Smooth muscle cell (in vitro differentiated cells): ENCODE measurements at regions not wholly inside any gene's neighbourhood (a gene's known extent, or its start where the extent isn't known, plus 50 kb on each side); places are given as distances from the start of the nearest gene placed in this dataset.

Source experiments
- DNase-seq: peaks from one replicate; lab custom pipeline; 2025; ENCODE audit not compliant: unreplicated experiment; lab: John Stamatoyannopoulos, UW
- H2AFZ ChIP-seq: fragments of 200-600 bp; sonication (generic); 2 replicates; pipeline ENCODE4 v1.6.0; 2016; ENCODE audit warnings: antibody characterized with exemption, low read depth, mild to moderate bottlenecking
- H3F3A ChIP-seq: fragments of 200-600 bp; sonication (generic); 2 replicates; pipeline ENCODE4 v1.6.0; 2017; ENCODE audit warnings: antibody characterized with exemption, low read depth
- H3K27ac ChIP-seq: fragments of 200-600 bp; sonication (generic); 2 replicates; pipeline ENCODE4 v1.5.1; 2016; ENCODE audit warnings: low read depth, mild to moderate bottlenecking
- H3K27me3 ChIP-seq: fragments of 200-600 bp; sonication (generic); 2 replicates; pipeline ENCODE4 v1.6.1; 2016; ENCODE audit warnings: low read depth, mild to moderate bottlenecking
- H3K36me3 ChIP-seq: fragments of 200-600 bp; sonication (generic); 2 replicates; pipeline ENCODE4 v1.5.1; 2016; ENCODE audit warnings: low read depth
- H3K4me1 ChIP-seq: fragments of 200-600 bp; sonication (generic); 2 replicates; pipeline ENCODE4 v1.5.1; 2016; ENCODE audit warnings: low read depth
- H3K4me2 ChIP-seq: fragments of 200-600 bp; sonication (generic); 2 replicates; pipeline ENCODE4 v1.6.0; 2016; ENCODE audit warnings: mild to moderate bottlenecking
- H3K4me3 ChIP-seq: fragments of 200-600 bp; sonication (generic); 2 replicates; pipeline ENCODE4 v1.5.1; 2016; ENCODE audit warnings: mild to moderate bottlenecking
- H3K79me2 ChIP-seq: fragments of 200-600 bp; sonication (generic); 2 replicates; pipeline ENCODE4 v1.6.0; 2016; ENCODE audit warnings: low read depth, mild to moderate bottlenecking
- H3K9ac ChIP-seq: fragments of 200-600 bp; sonication (generic); 2 replicates; pipeline ENCODE4 v1.6.0; 2016; ENCODE audit warnings: low read depth
- H3K9me3 ChIP-seq: fragments of 200-600 bp; sonication (generic); replicated peaks from 2 replicates; pipeline ENCODE4 v1.5.1; 2016; ENCODE audit warnings: low read depth
- H4K20me1 ChIP-seq: fragments of 200-600 bp; sonication (generic); 2 replicates; pipeline ENCODE4 v1.6.0; 2016; ENCODE audit warnings: low read depth
- WGBS: methylation state at CpG from one replicate; pipeline ENCODE4 v1.1.7; 2016; ENCODE audit warnings: low lambda C conversion rate; 5-methylcytosine and 5-hydroxymethylcytosine counted together
- TF ChIP-seq, protein P1 (sequence below): fragments of 200-600 bp; sonication (generic); IDR thresholded peaks from 2 replicates; pipeline ENCODE4 v1.5.1; 2017; ENCODE audit warnings: borderline replicate concordance, mild to moderate bottlenecking, antibody characterized with exemption; ENCODE audit not compliant: insufficient read depth, poor library complexity, severe bottlenecking

DNA sequence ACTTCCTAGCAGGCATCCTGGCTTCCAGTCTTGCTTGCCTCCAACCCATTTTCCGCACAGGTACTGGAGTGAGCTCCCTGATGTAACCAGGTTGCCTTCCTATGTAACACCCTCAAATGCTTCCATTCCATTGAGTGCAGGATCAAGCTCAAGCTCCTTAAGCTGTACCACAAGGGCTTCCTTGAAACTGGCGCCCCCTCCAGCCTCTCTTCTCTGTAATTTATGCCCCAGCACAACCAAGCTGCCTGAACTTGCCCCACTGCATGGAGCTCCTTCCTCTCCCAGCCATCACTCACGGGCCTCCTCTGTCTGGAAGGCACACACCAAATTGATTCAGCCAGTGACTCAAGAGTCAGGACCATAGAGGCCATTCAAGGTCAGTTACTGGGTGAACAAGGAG, 234.8 kb upstream of the RPL38 start:
- no peaks in the 10 kb centered on the region for H3K4me1 ChIP-seq
- H3K27ac ChIP-seq, result no peak overlapping the region
- 81% methylated on average over 3 of the region's 3 CpGs for WGBS
- H2AFZ ChIP-seq, result no peak overlapping the region
- DNase-seq, result no peak
- no peak overlapping the region for H3K9ac ChIP-seq
- H3K4me3 ChIP-seq, result no peak overlapping the region
- TF ChIP-seq, protein P1, sequence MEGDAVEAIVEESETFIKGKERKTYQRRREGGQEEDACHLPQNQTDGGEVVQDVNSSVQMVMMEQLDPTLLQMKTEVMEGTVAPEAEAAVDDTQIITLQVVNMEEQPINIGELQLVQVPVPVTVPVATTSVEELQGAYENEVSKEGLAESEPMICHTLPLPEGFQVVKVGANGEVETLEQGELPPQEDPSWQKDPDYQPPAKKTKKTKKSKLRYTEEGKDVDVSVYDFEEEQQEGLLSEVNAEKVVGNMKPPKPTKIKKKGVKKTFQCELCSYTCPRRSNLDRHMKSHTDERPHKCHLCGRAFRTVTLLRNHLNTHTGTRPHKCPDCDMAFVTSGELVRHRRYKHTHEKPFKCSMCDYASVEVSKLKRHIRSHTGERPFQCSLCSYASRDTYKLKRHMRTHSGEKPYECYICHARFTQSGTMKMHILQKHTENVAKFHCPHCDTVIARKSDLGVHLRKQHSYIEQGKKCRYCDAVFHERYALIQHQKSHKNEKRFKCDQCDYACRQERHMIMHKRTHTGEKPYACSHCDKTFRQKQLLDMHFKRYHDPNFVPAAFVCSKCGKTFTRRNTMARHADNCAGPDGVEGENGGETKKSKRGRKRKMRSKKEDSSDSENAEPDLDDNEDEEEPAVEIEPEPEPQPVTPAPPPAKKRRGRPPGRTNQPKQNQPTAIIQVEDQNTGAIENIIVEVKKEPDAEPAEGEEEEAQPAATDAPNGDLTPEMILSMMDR, result no peak
- H3F3A ChIP-seq, result no peaks in the 10 kb centered on the region
- H3K27me3 ChIP-seq, result peaks cover 11% of the 10 kb centered on the region
- H4K20me1 ChIP-seq, result no peaks in the 10 kb centered on the region
- H3K36me3 ChIP-seq, result no peaks in the 10 kb centered on the region
- H3K4me2 ChIP-seq, result no peak overlapping the region
- H3K79me2 ChIP-seq, result no peaks in the 10 kb centered on the region
- no peaks in the 10 kb centered on the region for H3K9me3 ChIP-seq

DNA sequence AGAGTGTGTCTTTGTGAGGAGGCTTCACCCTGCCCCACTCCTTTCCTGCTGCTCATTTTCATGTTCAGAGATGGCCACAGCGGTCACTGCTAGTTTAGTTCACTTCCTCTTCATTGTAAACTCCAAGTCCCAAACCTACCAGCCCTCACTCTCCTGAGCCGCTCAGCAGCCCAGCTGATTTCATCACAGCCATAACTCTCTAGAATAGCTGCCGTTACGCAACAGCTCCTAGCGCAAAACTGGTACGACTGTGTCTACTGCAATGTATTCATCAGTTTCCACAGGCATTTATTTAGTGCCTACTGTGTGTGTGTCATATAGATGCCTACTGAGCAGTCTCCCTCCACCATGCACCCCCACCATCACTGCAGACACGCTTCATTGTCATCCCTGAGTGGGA, 233.5 kb upstream of the RPL38 start:
- Histone ChIP-seq H3K4me3 (no peak overlapping the region), H3F3A (no peaks in the 10 kb centered on the region), H3K4me1 (no peaks in the 10 kb centered on the region), H3K4me2 (no peak overlapping the region), H3K27me3 (peaks cover 11% of the 10 kb centered on the region), H3K9me3 (no peaks in the 10 kb centered on the region), H3K79me2 (no peaks in the 10 kb centered on the region), H4K20me1 (no peaks in the 10 kb centered on the region), H3K9ac (no peak overlapping the region), H3K27ac (no peak overlapping the region), H3K36me3 (no peaks in the 10 kb centered on the region), H2AFZ (no peak overlapping the region)
- TF ChIP-seq, protein P1, result no peak
- no peak for DNase-seq
- WGBS, result 60% methylated on average over 7 of the region's 7 CpGs

DNA sequence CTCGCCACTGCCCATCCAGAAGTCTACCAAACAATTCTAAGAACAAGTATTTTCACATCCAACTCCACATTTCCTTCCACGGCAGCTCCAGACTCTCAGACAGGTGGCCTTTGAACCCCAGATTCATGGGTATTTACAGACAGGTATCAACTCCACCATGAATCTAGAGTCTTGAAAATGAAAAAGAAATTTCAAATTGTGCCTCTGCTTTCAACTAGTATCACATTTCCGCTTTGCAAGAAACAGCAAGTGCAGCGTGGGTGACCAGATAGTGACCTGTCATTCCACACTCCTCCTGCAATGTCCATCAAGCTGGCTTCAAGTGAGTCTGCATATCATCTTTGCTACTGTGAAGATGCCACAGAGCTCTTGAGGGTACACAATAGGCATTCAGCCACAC, 232.4 kb upstream of the RPL38 start:
- Histone ChIP-seq H4K20me1 (no peaks in the 10 kb centered on the region), H3K36me3 (no peaks in the 10 kb centered on the region), H3K4me2 (no peak overlapping the region), H3K4me1 (peaks cover 3% of the 10 kb centered on the region), H3K27me3 (peaks cover 11% of the 10 kb centered on the region), H3K27ac (no peak overlapping the region), H3K79me2 (no peaks in the 10 kb centered on the region), H3F3A (no peaks in the 10 kb centered on the region), H3K4me3 (no peak overlapping the region), H3K9me3 (no peaks in the 10 kb centered on the region), H2AFZ (no peak overlapping the region), H3K9ac (no peak overlapping the region)
- TF ChIP-seq, protein P1, result no peak
- WGBS, result 89% methylated on average over 4 of the region's 4 CpGs
- DNase-seq, result no peak

DNA sequence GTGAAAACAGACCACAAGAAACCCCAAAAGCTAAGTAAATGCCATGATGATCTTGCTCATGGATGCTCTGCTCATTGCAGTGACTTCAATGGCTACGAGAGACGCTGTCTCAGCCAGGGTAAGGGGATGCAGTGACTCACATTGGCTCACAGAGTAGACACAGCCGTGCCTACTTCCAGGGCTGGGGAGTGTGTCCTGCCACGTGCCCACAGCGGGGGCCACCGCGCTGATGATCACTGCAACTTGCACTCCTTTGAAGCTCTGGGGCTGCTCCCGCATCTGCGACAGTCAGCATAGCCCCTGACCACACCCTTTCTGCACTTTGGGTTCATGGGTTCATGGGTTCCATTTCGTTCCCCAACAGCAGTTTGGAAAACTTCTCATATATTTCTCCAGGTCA, 231.4 kb upstream of the RPL38 start:
- WGBS, result 90% methylated on average over 10 of the region's 10 CpGs

More for the DNA sequence above, 231.4 kb upstream of the RPL38 start:
- Histone ChIP-seq H3K4me2 (no peak overlapping the region), H3K79me2 (no peaks in the 10 kb centered on the region), H4K20me1 (no peaks in the 10 kb centered on the region), H3K4me3 (no peak overlapping the region), H3F3A (no peaks in the 10 kb centered on the region), H3K27ac (no peak overlapping the region), H3K27me3 (peaks cover 4% of the 10 kb centered on the region), H3K9me3 (no peaks in the 10 kb centered on the region), H3K36me3 (no peaks in the 10 kb centered on the region), H2AFZ (no peak overlapping the region), H3K4me1 (peaks cover 3% of the 10 kb centered on the region), H3K9ac (no peak overlapping the region)
- TF ChIP-seq, protein P1, result no peak
- DNase-seq, result no peak
